ENCODE measurements at regions not wholly inside any gene's neighbourhood (a gene's known extent, or its start where the extent isn't known, plus 50 kb on each side); places are given as distances from the start of the nearest gene placed in this dataset.

GRCh38 chr6:165714907-165715306 is 51.9 kb upstream of the PDE10A start:
- no peak overlapping the region for H4K8ac ChIP-seq (ENCODE audit: low read depth in 2 of 2, low read length in 2 of 2)
- no TSS peak for BruUV-seq (replicated peaks)
- dilution Hi-C loops (cut with HindIII; ENCODE audit: low sequenced_read_pairs, unreplicated experiment) (no loop called here), in situ Hi-C loops (cut with MboI; ENCODE audit: low sequenced_read_pairs) (no loop called here), intact Hi-C loops (cut with micrococcal nuclease) (no loop called here)
- H4K20me1 ChIP-seq (ENCODE audit: insufficient read depth, low read length) = no peaks in the 10 kb centered on the region
- WGBS, 2 experiments (ENCODE audit: extremely low coverage in 2 of 2, insufficient read length in 1 of 2) = 92% methylated on average over 10 of the region's 18 CpGs; no CpG with 5 or more reads in 1 of the 2 experiments
- H3K27ac ChIP-seq (ENCODE audit: insufficient read depth, low read length) = no peak overlapping the region
- CTCF ChIA-PET = interaction anchor here (1.1 kb wide), 1 partner anchor 14 kb away, joined by 4 read pairs; no protein-coding TSS in a partner anchor
- no peak overlapping the region for H3K4me3 ChIP-seq (ENCODE audit: insufficient read depth, low read depth, low read length)
- H4K5ac ChIP-seq (ENCODE audit: low read depth, low read length) = no peak overlapping the region
- H3K23ac ChIP-seq (ENCODE audit: low read depth, low read length) = no peak overlapping the region
- no peak overlapping the region for H3K18ac ChIP-seq (ENCODE audit: low read depth, low read length)
- H3K14ac ChIP-seq (replicated peaks; ENCODE audit: low read depth, low read length) = no peak overlapping the region
- H3K4ac ChIP-seq (ENCODE audit: low read depth, low read length) = no peak overlapping the region
- no peak overlapping the region for H3K9ac ChIP-seq (ENCODE audit: low read depth, low read length)
- H3K4me1 ChIP-seq (ENCODE audit: control insufficient read depth, insufficient read depth, low read length) = peaks cover 6% of the 10 kb centered on the region
- no peak overlapping the region for H3K56ac ChIP-seq (ENCODE audit: extremely low read depth, insufficient read depth, low read length)
- ATAC-seq (ENCODE audit: low read depth) (no peak), DNase-seq (no peak)
- no peaks in the 10 kb centered on the region for H3K27me3 ChIP-seq (ENCODE audit: control insufficient read depth, insufficient read depth, low read length)
- POLR2A ChIA-PET (ENCODE audit: unreplicated experiment) = no interaction called here
- H4K91ac ChIP-seq (ENCODE audit: insufficient read depth, low read depth, low read length) = no peak overlapping the region
- no peak overlapping the region for H2AK5ac ChIP-seq (ENCODE audit: low read depth, low read length)
- H3K79me1 ChIP-seq (ENCODE audit: low read depth in 1 of 2, low read length in 2 of 2) = no peaks in the 10 kb centered on the region
- TF ChIP-seq RCOR1 (IDR thresholded peaks at IDR 0.05; ENCODE audit: insufficient replicate concordance, low read length) = no peak
- H2AFZ ChIP-seq (replicated peaks; ENCODE audit: low read length, poor library complexity) = no peak overlapping the region
- H3K9me1 ChIP-seq (ENCODE audit: insufficient read depth, low read length) = peaks cover 2% of the 10 kb centered on the region; the same call in 1 of the 2 replicates
- no peak overlapping the region for H2AK9ac ChIP-seq (replicated peaks; ENCODE audit: low read depth, low read length, poor library complexity)
- H2BK5ac ChIP-seq (ENCODE audit: low read depth, low read length, poor library complexity, severe bottlenecking) = no peak overlapping the region
- no peak overlapping the region for H2BK20ac ChIP-seq (ENCODE audit: low read depth, low read length)
- no peak overlapping the region for H3K4me2 ChIP-seq (ENCODE audit: low read depth, low read length)
- no peaks in the 10 kb centered on the region for H3K36me3 ChIP-seq (ENCODE audit: control insufficient read depth, insufficient read depth, low read length)
- no peaks in the 10 kb centered on the region for H3K9me3 ChIP-seq (ENCODE audit: control insufficient read depth, insufficient read depth, low read length)
- H2BK120ac ChIP-seq (ENCODE audit: low read depth, low read length) = no peak overlapping the region
- no peak overlapping the region for H2BK15ac ChIP-seq (ENCODE audit: low read depth, low read length)
